GM21360 (cell line): ENCODE measurements at regions not wholly inside any gene's neighbourhood (a gene's known extent, or its start where the extent isn't known, plus 50 kb on each side); places are given as distances from the start of the nearest gene placed in this dataset.
"Not testable (repeated sequence)": the region's sequence is repeated elsewhere in the genome, so short reads cannot be mapped to it uniquely, and the experiment has no call there.

Source experiments
- ATAC-seq: cut with Tn5 transposase; IDR thresholded peaks from one replicate; pipeline ENCODE4 v1.9.1; 2021; ENCODE audit warnings: mild to moderate bottlenecking, moderate library complexity; ENCODE audit not compliant: unreplicated experiment

GRCh38 chr21:18803624-18804023 is 400.0 kb upstream of the TMPRSS15 start:
- ATAC-seq = no peak

- no peak for ATAC-seq
These were observed 406.6 kb upstream of the TMPRSS15 start for GRCh38 chr21:18810136-18810535.

- no peak for ATAC-seq
These were observed 408.7 kb upstream of the TMPRSS15 start for GRCh38 chr21:18812308-18812707.

GRCh38 chr21:18819507-18819906 is 415.9 kb upstream of the TMPRSS15 start:
- ATAC-seq = no peak

GRCh38 chr21:18826562-18826961 is 423.0 kb upstream of the TMPRSS15 start:
- no peak for ATAC-seq

GRCh38 chr21:18831942-18832676 is 428.5 kb upstream of the TMPRSS15 start:
- ATAC-seq = no peak

GRCh38 chr21:18832950-18833349 is 429.4 kb upstream of the TMPRSS15 start:
- no peak for ATAC-seq

- not testable (repeated sequence) for ATAC-seq
These were observed 430.5 kb upstream of the TMPRSS15 start for GRCh38 chr21:18834121-18834520.

GRCh38 chr21:18840239-18840638 is 436.7 kb upstream of the TMPRSS15 start:
- ATAC-seq = no peak

- not testable (repeated sequence) for ATAC-seq
These were observed 454.0 kb upstream of the TMPRSS15 start for GRCh38 chr21:18857606-18858005.

GRCh38 chr21:18869104-18869503 is 465.5 kb upstream of the TMPRSS15 start:
- ATAC-seq = no peak

- no peak for ATAC-seq
These were observed 474.3 kb upstream of the TMPRSS15 start for GRCh38 chr21:18877917-18878316.

GRCh38 chr21:18887922-18888602 is 484.5 kb upstream of the TMPRSS15 start:
- ATAC-seq = no peak

GRCh38 chr21:18893406-18893805 is 489.8 kb upstream of the TMPRSS15 start:
- no peak for ATAC-seq

GRCh38 chr21:18894387-18894786 is 490.8 kb upstream of the TMPRSS15 start:
- ATAC-seq = no peak

- no peak for ATAC-seq
These were observed 495.7 kb upstream of the TMPRSS15 start for GRCh38 chr21:18899261-18899660.

GRCh38 chr21:18902660-18903059 is 499.1 kb upstream of the TMPRSS15 start:
- ATAC-seq = no peak

GRCh38 chr21:18907076-18907475 is 503.5 kb upstream of the TMPRSS15 start:
- no peak for ATAC-seq

GRCh38 chr21:18908641-18909040 is 505.1 kb upstream of the TMPRSS15 start:
- no peak for ATAC-seq

- no peak for ATAC-seq
These were observed 510.3 kb upstream of the TMPRSS15 start for GRCh38 chr21:18913914-18914313.

GRCh38 chr21:18914570-18914969 is 511.0 kb upstream of the TMPRSS15 start:
- ATAC-seq = no peak

GRCh38 chr21:18917622-18918021 is 514.0 kb upstream of the TMPRSS15 start:
- ATAC-seq = no peak
